ENCODE measurements at regions not wholly inside any gene's neighbourhood (a gene's known extent, or its start where the extent isn't known, plus 50 kb on each side); places are given as distances from the start of the nearest gene placed in this dataset.

GRCh38 chr4:181677201-181677600 lies 566.0 kb upstream of the TENM3 start:
- no peak for TF ChIP-seq CTCF (IDR thresholded peaks at IDR 0.05)
- no peak for TF ChIP-seq POLR2A (IDR thresholded peaks at IDR 0.05)
